HCT116 (cell line): ENCODE measurements at regions not wholly inside any gene's neighbourhood (a gene's known extent, or its start where the extent isn't known, plus 50 kb on each side); places are given as distances from the start of the nearest gene placed in this dataset.

Experiments used
- ATAC-seq: fragments of 200-7000 bp; cut with Tn5 transposase; 2 replicates; pipeline ENCODE4 v1.9.1; 2020; ENCODE audit warnings: mild to moderate bottlenecking, moderate library complexity
- BruUV-seq: library from RNA; stranded (reverse); fragments of 400-500 nt; replicated peaks from 2 replicates; lab custom pipeline; 2021; lab: Mats Ljungman, UMichigan
- CTCF ChIA-PET: fragments of 300-600 bp; sonication (Branson Sonifier 250); formaldehyde crosslinking; loops from one replicate; lab custom pipeline; 2021; ENCODE audit warnings: antibody characterized with exemption; lab: Charles Lee
- POLR2A ChIA-PET: fragments of 300-600, 350-600 bp; sonication (Branson Sonifier 250); formaldehyde crosslinking; loops from one replicate; lab custom pipeline; 2021; ENCODE audit warnings: antibody characterized with exemption; lab: Charles Lee
- RAD21 ChIA-PET, 2 experiments: fragments of 300-600 bp; sonication (Branson Sonifier 250); formaldehyde crosslinking; loops; one replicate each; lab custom pipeline; 2023; ENCODE audit warnings: low total read pairs in 2 of 2; ENCODE audit not compliant: uncharacterized antibody in 2 of 2, unreplicated experiment in 2 of 2, low non-redundant PET in 1 of 2; lab: Charles Lee
- DNase-seq: peaks from one replicate; pipeline ENCODE4 v3.0.0-alpha.2; 2010; ENCODE audit warnings: low read depth, low spot score
- H2AFZ ChIP-seq: fragments of 200-600 bp; shearing (Covaris generic), sonication (generic); 2 replicates; pipeline ENCODE4 v1.6.1; 2017; ENCODE audit warnings: low read depth, mixed run types, mixed read lengths, antibody characterized with exemption, low read length; ENCODE audit not compliant: poor library complexity, severe bottlenecking
- H3K27ac ChIP-seq: 2 replicates; pipeline ENCODE4 v1.5.1; 2012; ENCODE audit warnings: low read depth, low read length
- H3K27me3 ChIP-seq: fragments of 200-600 bp; sonication (generic); 2 replicates; pipeline ENCODE4 v1.6.1; 2016; ENCODE audit warnings: mixed run types, low read length, mixed read lengths; ENCODE audit not compliant: insufficient read depth
- H3K36me3 ChIP-seq, 2 experiments: fragments of 200-500 bp in 1 of 2; fragments of 200-600 bp in 1 of 2; sonication (Bioruptor generic) in 1 of 2; sonication (generic) in 1 of 2; 2 replicates each; pipeline versions ENCODE4 v1.5.1 to v1.6.1; 2014 to 2016; ENCODE audit warnings: low read length in 2 of 2, inconsistent platforms in 1 of 2, mixed read lengths in 1 of 2, mixed run types in 1 of 2; ENCODE audit not compliant: insufficient read depth in 2 of 2, control insufficient read depth in 1 of 2
- H3K4me1 ChIP-seq, 2 experiments: fragments of 200-600 bp in 1 of 2; sonication (generic) in 1 of 2; 2 replicates each; pipeline versions ENCODE4 v1.5.1 to v1.6.1; 2012 to 2017; ENCODE audit warnings: low read length in 2 of 2, inconsistent platforms in 1 of 2, mild to moderate bottlenecking in 1 of 2, mixed read lengths in 1 of 2, mixed run types in 1 of 2, moderate library complexity in 1 of 2; ENCODE audit not compliant: insufficient read depth in 2 of 2, control insufficient read depth in 1 of 2
- H3K4me2 ChIP-seq: fragments of 200-600 bp; sonication (generic); 2 replicates; pipeline ENCODE4 v1.6.1; 2017; ENCODE audit warnings: mixed run types, low read length, mixed read lengths
- H3K4me3 ChIP-seq, 2 experiments: fragments of 200-600 bp in 1 of 2; sonication (generic) in 1 of 2; replicated peaks in 1 of 2; 2 replicates each; pipeline ENCODE4 v1.5.1; 2011 to 2016; ENCODE audit warnings: low read length in 2 of 2, control low read depth in 1 of 2, low read depth in 1 of 2, mild to moderate bottlenecking in 1 of 2, mixed read lengths in 1 of 2, mixed run types in 1 of 2
- H3K79me2 ChIP-seq: fragments of 200-600 bp; sonication (generic); 2 replicates; pipeline ENCODE4 v1.6.1; 2017; ENCODE audit warnings: mild to moderate bottlenecking, mixed run types, low read length, moderate library complexity, mixed read lengths; ENCODE audit not compliant: insufficient read depth
- H3K9ac ChIP-seq: fragments of 200-600 bp; sonication (generic); 2 replicates; pipeline ENCODE4 v1.6.1; 2016; ENCODE audit warnings: low read length, mixed read lengths
- H3K9me2 ChIP-seq: fragments of 200-600 bp; sonication (generic), shearing (Covaris generic); 2 replicates; pipeline ENCODE4 v1.6.1; 2017; ENCODE audit warnings: mixed run types, mild to moderate bottlenecking, moderate library complexity; ENCODE audit not compliant: insufficient read depth
- H3K9me3 ChIP-seq, 2 experiments: fragments of 200-500 bp in 1 of 2; fragments of 200-600 bp in 1 of 2; sonication (Bioruptor generic) in 1 of 2; sonication (generic) in 1 of 2; 2 replicates each; pipeline ENCODE4 v1.6.1; 2014 to 2017; ENCODE audit warnings: low read length in 2 of 2, mixed read lengths in 2 of 2, inconsistent platforms in 1 of 2, low read depth in 1 of 2, mild to moderate bottlenecking in 1 of 2, mixed run types in 1 of 2, moderate library complexity in 1 of 2; ENCODE audit not compliant: control insufficient read depth in 1 of 2, insufficient read depth in 1 of 2
- H4K20me1 ChIP-seq: fragments of 200-600 bp; sonication (generic), shearing (Covaris generic); 2 replicates; pipeline ENCODE4 v1.6.1; 2017; ENCODE audit warnings: mixed run types, mild to moderate bottlenecking, moderate library complexity; ENCODE audit not compliant: insufficient read depth
- EGR1 ChIP-seq: IDR thresholded peaks from 2 replicates; pipeline ENCODE4 v1.6.1; 2012; ENCODE audit warnings: low read depth
- EZH2phosphoT487 ChIP-seq: fragments of 200-600 bp; IDR thresholded peaks from 2 replicates; pipeline ENCODE4 v1.6.1; 2018; ENCODE audit warnings: antibody characterized with exemption, borderline replicate concordance
- SIN3A ChIP-seq: IDR thresholded peaks from 2 replicates; pipeline ENCODE4 v1.6.1; 2012; ENCODE audit warnings: low read depth
- YY1 ChIP-seq: IDR thresholded peaks from 2 replicates; pipeline ENCODE4 v1.6.1; 2011; ENCODE audit warnings: low read length, low read depth, moderate library complexity, mild to moderate bottlenecking; ENCODE audit not compliant: insufficient replicate concordance; ENCODE audit errors: extremely low read depth
- ZNF274 ChIP-seq: fragments of 200-500 bp; sonication (Bioruptor generic); IDR thresholded peaks from 2 replicates; pipeline ENCODE4 v1.6.1; 2014; ENCODE audit warnings: mild to moderate bottlenecking, low read depth, low read length, inconsistent platforms
- intact Hi-C: fragments of 100-400 bp; cut with micrococcal nuclease; formaldehyde crosslinking; loops from 2 replicates; pipeline ENCODE4 v1.10.0; 2022
- TF ChIP-seq, protein P1 (sequence below): IDR thresholded peaks from 2 replicates; pipeline ENCODE4 v1.6.1; 2012
- TF ChIP-seq, protein P2 (sequence below): IDR thresholded peaks from 2 replicates; pipeline ENCODE4 v1.6.1; 2012

DNA sequence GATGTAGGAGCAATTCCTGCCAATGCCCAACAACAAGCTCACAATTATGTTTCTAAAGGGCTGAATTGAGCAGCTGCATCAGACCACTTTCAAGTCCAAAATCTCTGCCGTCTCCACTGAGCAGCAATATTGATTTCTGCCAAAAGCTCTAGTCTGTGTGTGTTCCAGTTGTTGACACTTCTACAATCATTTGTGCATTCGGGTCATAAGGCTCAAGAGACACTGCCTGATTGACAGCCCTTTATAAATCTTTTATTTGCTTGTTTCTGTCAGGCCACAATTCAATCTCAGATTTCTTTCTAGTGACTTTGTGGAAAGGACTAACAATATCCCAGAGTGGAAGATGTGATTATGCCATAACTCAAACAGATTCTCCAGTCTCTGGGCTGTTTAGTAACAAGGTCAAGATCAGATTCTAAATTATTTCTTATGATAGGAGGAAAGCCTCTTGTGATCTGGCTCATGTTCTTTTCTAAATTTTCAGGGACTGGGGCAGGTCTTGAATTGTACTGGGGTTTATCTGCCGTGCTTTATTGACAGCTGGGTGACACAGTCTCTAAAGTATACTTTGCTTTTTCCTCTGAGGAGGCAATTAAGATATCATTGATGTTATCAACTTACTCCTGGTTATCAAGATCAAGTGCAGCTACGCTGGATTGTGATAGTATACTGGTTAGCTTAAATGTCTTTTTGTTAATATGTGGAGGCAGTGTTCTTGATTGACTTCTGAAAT, 377.1 kb downstream of the CNTNAP4 start:
- H3K9me2 ChIP-seq: no peaks in the 10 kb centered on the region
- H3K79me2 ChIP-seq: no peaks in the 10 kb centered on the region
- no peaks in the 10 kb centered on the region for H3K27me3 ChIP-seq
- TF ChIP-seq, protein P1, sequence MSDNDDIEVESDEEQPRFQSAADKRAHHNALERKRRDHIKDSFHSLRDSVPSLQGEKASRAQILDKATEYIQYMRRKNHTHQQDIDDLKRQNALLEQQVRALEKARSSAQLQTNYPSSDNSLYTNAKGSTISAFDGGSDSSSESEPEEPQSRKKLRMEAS: no peak
- TF ChIP-seq EGR1 (no peak), SIN3A (no peak), ZNF274 (no peak), YY1 (no peak), EZH2phosphoT487 (no peak)
- TF ChIP-seq, protein P2, sequence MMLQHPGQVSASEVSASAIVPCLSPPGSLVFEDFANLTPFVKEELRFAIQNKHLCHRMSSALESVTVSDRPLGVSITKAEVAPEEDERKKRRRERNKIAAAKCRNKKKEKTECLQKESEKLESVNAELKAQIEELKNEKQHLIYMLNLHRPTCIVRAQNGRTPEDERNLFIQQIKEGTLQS: no peak
- no peak overlapping the region for H2AFZ ChIP-seq
- intact Hi-C loops: loop anchor here (10.0 kb wide), 1 partner anchor 869 kb away; no protein-coding TSS in a partner anchor
- no peaks in the 10 kb centered on the region for H3K36me3 ChIP-seq
- H3K4me3 ChIP-seq: no peak overlapping the region
- ATAC-seq (no peak), DNase-seq (no peak)
- CTCF ChIA-PET: no interaction called here
- no peak overlapping the region for H3K27ac ChIP-seq
- H4K20me1 ChIP-seq: no peaks in the 10 kb centered on the region
- BruUV-seq: no TSS peak
- H3K9ac ChIP-seq: no peak overlapping the region
- POLR2A ChIA-PET: no interaction called here
- no peak overlapping the region for H3K4me2 ChIP-seq
- no peaks in the 10 kb centered on the region for H3K4me1 ChIP-seq
- no peaks in the 10 kb centered on the region; a peak in 1 of 4 replicates for H3K9me3 ChIP-seq
- RAD21 ChIA-PET: no interaction called here

DNA sequence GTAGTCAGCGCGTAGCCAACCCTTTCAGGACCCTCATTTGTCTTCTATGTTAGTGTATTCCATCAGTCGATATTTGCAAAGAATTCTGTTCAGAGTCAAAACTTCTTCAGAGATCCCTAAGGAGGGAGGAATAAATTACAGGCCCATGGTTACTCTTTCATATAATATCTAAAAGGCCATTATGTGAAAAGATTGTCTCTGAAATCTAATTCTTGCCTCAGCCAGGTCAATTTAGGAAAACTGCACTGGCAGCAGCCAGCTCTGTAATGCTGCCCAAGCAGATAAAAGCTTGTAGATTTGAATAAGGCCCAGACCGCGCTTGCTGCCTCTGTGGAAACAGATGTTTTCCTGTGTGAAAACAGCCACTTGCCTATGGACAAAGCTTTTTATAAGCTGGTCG, 379.8 kb downstream of the CNTNAP4 start:
- ChIA-PET RAD21 (no interaction called here), POLR2A (no interaction called here), CTCF (no interaction called here)
- Histone ChIP-seq H3K79me2 (no peaks in the 10 kb centered on the region), H3K4me3 (no peak overlapping the region), H3K36me3 (no peaks in the 10 kb centered on the region), H3K9ac (no peak overlapping the region), H4K20me1 (no peaks in the 10 kb centered on the region), H2AFZ (no peak overlapping the region), H3K9me2 (no peaks in the 10 kb centered on the region), H3K27me3 (no peaks in the 10 kb centered on the region), H3K4me2 (no peak overlapping the region), H3K9me3 (peaks cover 0 to 2% of the 10 kb centered on the region in 2 experiments; a peak in 1 of 4 replicates), H3K27ac (no peak overlapping the region), H3K4me1 (no peaks in the 10 kb centered on the region)
- BruUV-seq: no TSS peak
- ATAC-seq: no peak
- intact Hi-C loops: loop anchor here (10.0 kb wide), 1 partner anchor 872 kb away; no protein-coding TSS in a partner anchor
- TF ChIP-seq EGR1: no peak
- TF ChIP-seq, protein P1: no peak
- DNase-seq: no peak
